SK-N-SH treated with all-trans-retinoic acid at 6 μM for 48 hours (cell line): ENCODE measurements at regions not wholly inside any gene's neighbourhood (a gene's known extent, or its start where the extent isn't known, plus 50 kb on each side); places are given as distances from the start of the nearest gene placed in this dataset.

Experiments
- OSR1 ChIP-seq: fragments of 250-450 bp; sonication (Bioruptor Pico); IDR thresholded peaks from 2 replicates; pipeline ENCODE4 v1.8.0; 2022; ENCODE audit warnings: moderate library complexity, mild to moderate bottlenecking, inconsistent platforms
- TCF4 ChIP-seq: fragments of 250-450 bp; sonication (Bioruptor Pico); IDR thresholded peaks from 2 replicates; pipeline ENCODE4 v1.8.0; 2021; ENCODE audit warnings: mild to moderate bottlenecking, moderate library complexity, borderline replicate concordance
- ZFP3 ChIP-seq: fragments of 250-450 bp; sonication (Bioruptor Pico); IDR thresholded peaks from 2 replicates; pipeline ENCODE4 v1.5.0; 2020; ENCODE audit warnings: mild to moderate bottlenecking, moderate library complexity
- ZFP30 ChIP-seq: fragments of 450-650 bp; formaldehyde crosslinking; IDR thresholded peaks from 2 replicates; pipeline ENCODE4 v1.5.0; 2022; ENCODE audit warnings: mild to moderate bottlenecking, moderate library complexity
- ZNF565 ChIP-seq: fragments of 450-650 bp; formaldehyde crosslinking; conservative IDR thresholded peaks from 2 replicates; pipeline ENCODE4 v1.5.0; 2020; ENCODE audit warnings: low read depth, mild to moderate bottlenecking, moderate library complexity
- TF ChIP-seq, protein P1 (sequence below): fragments of 250-450 bp; sonication (Bioruptor Pico); IDR thresholded peaks from 2 replicates; pipeline ENCODE4 v1.5.0; 2020; ENCODE audit warnings: mild to moderate bottlenecking, moderate library complexity

DNA sequence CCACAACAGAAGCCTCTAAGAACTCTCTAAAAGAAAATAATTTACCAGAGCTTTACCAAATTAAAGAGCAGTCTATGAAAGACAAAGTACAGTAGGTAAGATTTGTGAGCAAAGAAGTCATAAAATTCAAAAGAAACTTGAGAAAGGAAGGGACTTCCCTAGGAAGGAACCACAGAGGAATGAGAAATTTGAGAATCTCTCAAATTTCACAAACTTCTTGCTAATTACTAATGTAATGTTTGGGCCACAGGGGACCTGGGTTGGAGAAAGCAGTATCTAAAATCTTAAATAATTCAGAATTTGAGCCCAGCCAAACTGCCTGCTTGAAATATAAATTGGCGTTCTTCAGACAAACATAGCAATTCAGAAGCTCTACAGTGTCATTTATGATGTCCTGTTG lies 225.0 kb upstream of the PRR16 start:
- TF ChIP-seq, protein P1, sequence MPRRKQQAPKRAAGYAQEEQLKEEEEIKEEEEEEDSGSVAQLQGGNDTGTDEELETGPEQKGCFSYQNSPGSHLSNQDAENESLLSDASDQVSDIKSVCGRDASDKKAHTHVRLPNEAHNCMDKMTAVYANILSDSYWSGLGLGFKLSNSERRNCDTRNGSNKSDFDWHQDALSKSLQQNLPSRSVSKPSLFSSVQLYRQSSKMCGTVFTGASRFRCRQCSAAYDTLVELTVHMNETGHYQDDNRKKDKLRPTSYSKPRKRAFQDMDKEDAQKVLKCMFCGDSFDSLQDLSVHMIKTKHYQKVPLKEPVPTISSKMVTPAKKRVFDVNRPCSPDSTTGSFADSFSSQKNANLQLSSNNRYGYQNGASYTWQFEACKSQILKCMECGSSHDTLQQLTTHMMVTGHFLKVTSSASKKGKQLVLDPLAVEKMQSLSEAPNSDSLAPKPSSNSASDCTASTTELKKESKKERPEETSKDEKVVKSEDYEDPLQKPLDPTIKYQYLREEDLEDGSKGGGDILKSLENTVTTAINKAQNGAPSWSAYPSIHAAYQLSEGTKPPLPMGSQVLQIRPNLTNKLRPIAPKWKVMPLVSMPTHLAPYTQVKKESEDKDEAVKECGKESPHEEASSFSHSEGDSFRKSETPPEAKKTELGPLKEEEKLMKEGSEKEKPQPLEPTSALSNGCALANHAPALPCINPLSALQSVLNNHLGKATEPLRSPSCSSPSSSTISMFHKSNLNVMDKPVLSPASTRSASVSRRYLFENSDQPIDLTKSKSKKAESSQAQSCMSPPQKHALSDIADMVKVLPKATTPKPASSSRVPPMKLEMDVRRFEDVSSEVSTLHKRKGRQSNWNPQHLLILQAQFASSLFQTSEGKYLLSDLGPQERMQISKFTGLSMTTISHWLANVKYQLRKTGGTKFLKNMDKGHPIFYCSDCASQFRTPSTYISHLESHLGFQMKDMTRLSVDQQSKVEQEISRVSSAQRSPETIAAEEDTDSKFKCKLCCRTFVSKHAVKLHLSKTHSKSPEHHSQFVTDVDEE = no peak
- TF ChIP-seq TCF4 (CRISPR knock-in tag) (no peak), ZNF565 (CRISPR knock-in tag) (no peak), ZFP3 (no peak), ZFP30 (CRISPR knock-in tag) (no peak), OSR1 (no peak)
